A673 (cell line): ENCODE measurements at regions not wholly inside any gene's neighbourhood (a gene's known extent, or its start where the extent isn't known, plus 50 kb on each side); places are given as distances from the start of the nearest gene placed in this dataset.

Source experiments
- BruUV-seq: library from RNA; stranded (reverse); fragments of 400-500 nt; replicated peaks from 2 replicates; lab custom pipeline; 2021; lab: Mats Ljungman, UMichigan
- CTCF ChIA-PET: fragments of 300-600 bp; sonication (Branson Sonifier 250); formaldehyde crosslinking; loops from one replicate; lab custom pipeline; 2022; ENCODE audit warnings: antibody characterized with exemption; lab: Charles Lee
- POLR2A ChIA-PET: fragments of 300-600 bp; sonication (Branson Sonifier 250); formaldehyde crosslinking; loops from one replicate; lab custom pipeline; 2022; ENCODE audit warnings: antibody characterized with exemption; ENCODE audit not compliant: low non-redundant PET; lab: Charles Lee
- DNase-seq: peaks from one replicate; pipeline ENCODE4 v3.0.0-alpha.2; 2015; ENCODE audit warnings: low spot score
- H3K27ac ChIP-seq: fragments of 200-600 bp; sonication (generic); 2 replicates; pipeline ENCODE4 v1.5.1; 2016; ENCODE audit warnings: mixed run types, low read depth, mild to moderate bottlenecking, mixed read lengths, antibody characterized with exemption, low read length; ENCODE audit not compliant: poor library complexity, severe bottlenecking
- H3K27me3 ChIP-seq: fragments of 200-600 bp; sonication (generic); replicated peaks from 2 replicates; pipeline ENCODE4 v1.6.1; 2017; ENCODE audit warnings: mixed run types, low read depth, mild to moderate bottlenecking, mixed read lengths, antibody characterized with exemption, low read length; ENCODE audit not compliant: insufficient read depth, poor library complexity
- H3K36me3 ChIP-seq: fragments of 200-600 bp; sonication (generic); 2 replicates; pipeline ENCODE4 v1.6.1; 2016; ENCODE audit warnings: mixed run types, mild to moderate bottlenecking, mixed read lengths, antibody characterized with exemption, low read length; ENCODE audit not compliant: insufficient read depth, poor library complexity, severe bottlenecking
- H3K4me1 ChIP-seq: fragments of 200-600 bp; sonication (generic); 2 replicates; pipeline ENCODE4 v1.6.1; 2017; ENCODE audit warnings: mixed run types, mild to moderate bottlenecking, mixed read lengths, antibody characterized with exemption, low read length; ENCODE audit not compliant: insufficient read depth, poor library complexity, severe bottlenecking
- H3K4me3 ChIP-seq: fragments of 200-600 bp; sonication (generic); 2 replicates; pipeline ENCODE4 v1.5.1; 2016; ENCODE audit warnings: low read depth, mixed run types, mild to moderate bottlenecking, mixed read lengths, low read length; ENCODE audit not compliant: poor library complexity, severe bottlenecking
- H3K9me3 ChIP-seq: fragments of 200-600 bp; sonication (generic); 2 replicates; pipeline ENCODE4 v1.6.1; 2016; ENCODE audit warnings: mixed run types, low read depth, mild to moderate bottlenecking, mixed read lengths, antibody characterized with exemption, low read length; ENCODE audit not compliant: poor library complexity, severe bottlenecking
- CTCF ChIP-seq: fragments of 300-800, 200-600 bp; sonication (generic); conservative IDR thresholded peaks from 2 replicates; pipeline ENCODE4 v1.5.1; 2017; ENCODE audit warnings: low read depth, mild to moderate bottlenecking, antibody characterized with exemption, low read length, moderate library complexity, mixed read lengths
- EZH2 ChIP-seq: fragments of 200-600 bp; sonication (generic); IDR thresholded peaks from 2 replicates; pipeline ENCODE4 v1.6.1; 2017; ENCODE audit warnings: borderline replicate concordance, low read depth, mild to moderate bottlenecking, mixed read lengths, antibody characterized with exemption, low read length; ENCODE audit not compliant: poor library complexity, severe bottlenecking
- intact Hi-C: fragments of 100-400 bp; cut with micrococcal nuclease; formaldehyde crosslinking; loops from one replicate; pipeline ENCODE4 v1.10.0; 2022; ENCODE audit not compliant: unreplicated experiment

- TF ChIP-seq CTCF: no peak
- TF ChIP-seq EZH2: no peak
Measured at GRCh38 chr5:3839151-3839550, 243.5 kb downstream of the IRX1 start.

GRCh38 chr5:3842591-3842990 lies 247.0 kb downstream of the IRX1 start:
- POLR2A ChIA-PET: no interaction called here
- intact Hi-C loops: no loop called here
- CTCF ChIA-PET: no interaction called here
- TF ChIP-seq EZH2: no peak
- no peak for TF ChIP-seq CTCF
- no peak for DNase-seq
- no peak overlapping the region for H3K4me3 ChIP-seq
- BruUV-seq: no TSS peak
- no peaks in the 10 kb centered on the region for H3K4me1 ChIP-seq
- peaks cover 23% of the 10 kb centered on the region for H3K9me3 ChIP-seq
- H3K27me3 ChIP-seq: no peaks in the 10 kb centered on the region
- H3K36me3 ChIP-seq: no peaks in the 10 kb centered on the region
- no peak overlapping the region for H3K27ac ChIP-seq

More at GRCh38 chr5:3839151-3839550, 243.5 kb downstream of the IRX1 start:
- no peak overlapping the region for H3K4me3 ChIP-seq
- DNase-seq: no peak
- CTCF ChIA-PET: no interaction called here
- no peaks in the 10 kb centered on the region for H3K36me3 ChIP-seq
- no peaks in the 10 kb centered on the region for H3K27me3 ChIP-seq
- POLR2A ChIA-PET: no interaction called here
- H3K9me3 ChIP-seq: peaks cover 24% of the 10 kb centered on the region
- intact Hi-C loops: no loop called here
- no TSS peak for BruUV-seq
- no peak overlapping the region for H3K27ac ChIP-seq
- no peaks in the 10 kb centered on the region for H3K4me1 ChIP-seq

- H3K36me3 ChIP-seq: no peaks in the 10 kb centered on the region
- no peak overlapping the region for H3K4me3 ChIP-seq
- CTCF ChIA-PET: no interaction called here
- DNase-seq: no peak
- H3K9me3 ChIP-seq: peaks cover 25% of the 10 kb centered on the region
- no peaks in the 10 kb centered on the region for H3K4me1 ChIP-seq
- POLR2A ChIA-PET: no interaction called here
- no TSS peak for BruUV-seq
- intact Hi-C loops: no loop called here
- H3K27ac ChIP-seq: no peak overlapping the region
- H3K27me3 ChIP-seq: no peaks in the 10 kb centered on the region
- TF ChIP-seq CTCF (no peak), EZH2 (no peak)
Measured at GRCh38 chr5:3843706-3844105, 248.1 kb downstream of the IRX1 start.
